ENCODE measurements at regions not wholly inside any gene's neighbourhood (a gene's known extent, or its start where the extent isn't known, plus 50 kb on each side); places are given as distances from the start of the nearest gene placed in this dataset.

GRCh38 chr5:74560245-74560644, 80.3 kb downstream of the ENC1 start:
- H3K36me3 Mint-ChIP-seq (ENCODE audit: low read depth): no peaks in the 10 kb centered on the region
- no peak overlapping the region for H3K27ac Mint-ChIP-seq (ENCODE audit: unreplicated experiment)
- H3K9me3 Mint-ChIP-seq (ENCODE audit: low read depth): no peaks in the 10 kb centered on the region
- no peak overlapping the region for H3K4me3 Mint-ChIP-seq (ENCODE audit: unreplicated experiment)
- peaks cover 22% of the 10 kb centered on the region for H3K4me1 Mint-ChIP-seq (ENCODE audit: low read depth)
- no peak for TF ChIP-seq CTCF (IDR thresholded peaks at IDR 0.05)
- DNase-seq (ENCODE audit: low spot score): no peak
- no peaks in the 10 kb centered on the region for H3K27me3 Mint-ChIP-seq (ENCODE audit: low read depth)

- no peak overlapping the region for H3K27ac Mint-ChIP-seq (ENCODE audit: unreplicated experiment)
- no peak for DNase-seq (ENCODE audit: low spot score)
- peaks cover 19% of the 10 kb centered on the region for H3K4me1 Mint-ChIP-seq (ENCODE audit: low read depth)
- H3K4me3 Mint-ChIP-seq (ENCODE audit: unreplicated experiment): no peak overlapping the region
- H3K36me3 Mint-ChIP-seq (ENCODE audit: low read depth): no peaks in the 10 kb centered on the region
- H3K27me3 Mint-ChIP-seq (ENCODE audit: low read depth): no peaks in the 10 kb centered on the region
- no peaks in the 10 kb centered on the region for H3K9me3 Mint-ChIP-seq (ENCODE audit: low read depth)
- no peak for TF ChIP-seq CTCF (IDR thresholded peaks at IDR 0.05)
Observed at GRCh38 chr5:74556631-74557595, 83.6 kb downstream of the ENC1 start.

GRCh38 chr5:74556006-74556405, 84.5 kb downstream of the ENC1 start:
- H3K36me3 Mint-ChIP-seq (ENCODE audit: low read depth): no peaks in the 10 kb centered on the region
- no peak overlapping the region for H3K4me3 Mint-ChIP-seq (ENCODE audit: unreplicated experiment)
- H3K27me3 Mint-ChIP-seq (ENCODE audit: low read depth): no peaks in the 10 kb centered on the region
- no peak for TF ChIP-seq CTCF (IDR thresholded peaks at IDR 0.05)
- DNase-seq (ENCODE audit: low spot score): no peak
- peaks cover 19% of the 10 kb centered on the region for H3K4me1 Mint-ChIP-seq (ENCODE audit: low read depth)
- no peak overlapping the region for H3K27ac Mint-ChIP-seq (ENCODE audit: unreplicated experiment)
- no peaks in the 10 kb centered on the region for H3K9me3 Mint-ChIP-seq (ENCODE audit: low read depth)

GRCh38 chr5:74552101-74552500, 88.4 kb downstream of the ENC1 start:
- no peaks in the 10 kb centered on the region for H3K36me3 Mint-ChIP-seq (ENCODE audit: low read depth)
- H3K9me3 Mint-ChIP-seq (ENCODE audit: low read depth): no peaks in the 10 kb centered on the region
- peaks cover 7% of the 10 kb centered on the region for H3K4me1 Mint-ChIP-seq (ENCODE audit: low read depth)
- no peak overlapping the region for H3K4me3 Mint-ChIP-seq (ENCODE audit: unreplicated experiment)
- H3K27me3 Mint-ChIP-seq (ENCODE audit: low read depth): no peaks in the 10 kb centered on the region
- TF ChIP-seq CTCF (IDR thresholded peaks at IDR 0.05): no peak
- DNase-seq (ENCODE audit: low spot score): no peak
- no peak overlapping the region for H3K27ac Mint-ChIP-seq (ENCODE audit: unreplicated experiment)

GRCh38 chr5:74550927-74551326, 89.6 kb downstream of the ENC1 start:
- no peaks in the 10 kb centered on the region for H3K36me3 Mint-ChIP-seq (ENCODE audit: low read depth)
- H3K4me1 Mint-ChIP-seq (ENCODE audit: low read depth): no peaks in the 10 kb centered on the region
- TF ChIP-seq CTCF (IDR thresholded peaks at IDR 0.05): no peak
- DNase-seq (ENCODE audit: low spot score): no peak
- H3K9me3 Mint-ChIP-seq (ENCODE audit: low read depth): no peaks in the 10 kb centered on the region
- H3K4me3 Mint-ChIP-seq (ENCODE audit: unreplicated experiment): no peak overlapping the region
- no peaks in the 10 kb centered on the region for H3K27me3 Mint-ChIP-seq (ENCODE audit: low read depth)
- H3K27ac Mint-ChIP-seq (ENCODE audit: unreplicated experiment): no peak overlapping the region
